ENCODE measurements at regions not wholly inside any gene's neighbourhood (a gene's known extent, or its start where the extent isn't known, plus 50 kb on each side); places are given as distances from the start of the nearest gene placed in this dataset.

DNA sequence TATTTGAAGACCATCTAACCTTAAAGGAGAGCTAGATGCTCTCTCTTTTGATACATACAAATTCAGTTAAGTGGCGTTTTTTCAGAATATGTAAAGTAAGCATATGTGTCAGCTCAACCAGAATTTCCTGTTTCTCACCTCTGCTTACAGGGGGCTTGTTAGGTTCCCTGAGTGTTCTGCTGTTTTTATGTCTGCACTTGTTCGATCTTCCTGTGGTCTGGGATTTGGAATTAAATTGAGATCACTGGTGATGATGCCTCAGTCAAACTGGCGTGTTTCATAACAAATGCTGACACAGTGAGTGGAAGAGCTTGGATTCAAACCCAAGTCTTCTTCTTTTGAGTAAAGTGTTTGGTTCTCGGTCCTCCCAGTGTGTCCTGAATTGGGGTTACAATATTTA, 348.3 kb upstream of the AKR1E2 start:
- Histone ChIP-seq H3K36me3 (no peaks in the 10 kb centered on the region), H3K27me3 (no peaks in the 10 kb centered on the region), H3K27ac (no peak overlapping the region), H3K9me3 (no peaks in the 10 kb centered on the region), H3K4me3 (no peak overlapping the region), H3K4me1 (no peaks in the 10 kb centered on the region)
- TF ChIP-seq, protein P1, sequence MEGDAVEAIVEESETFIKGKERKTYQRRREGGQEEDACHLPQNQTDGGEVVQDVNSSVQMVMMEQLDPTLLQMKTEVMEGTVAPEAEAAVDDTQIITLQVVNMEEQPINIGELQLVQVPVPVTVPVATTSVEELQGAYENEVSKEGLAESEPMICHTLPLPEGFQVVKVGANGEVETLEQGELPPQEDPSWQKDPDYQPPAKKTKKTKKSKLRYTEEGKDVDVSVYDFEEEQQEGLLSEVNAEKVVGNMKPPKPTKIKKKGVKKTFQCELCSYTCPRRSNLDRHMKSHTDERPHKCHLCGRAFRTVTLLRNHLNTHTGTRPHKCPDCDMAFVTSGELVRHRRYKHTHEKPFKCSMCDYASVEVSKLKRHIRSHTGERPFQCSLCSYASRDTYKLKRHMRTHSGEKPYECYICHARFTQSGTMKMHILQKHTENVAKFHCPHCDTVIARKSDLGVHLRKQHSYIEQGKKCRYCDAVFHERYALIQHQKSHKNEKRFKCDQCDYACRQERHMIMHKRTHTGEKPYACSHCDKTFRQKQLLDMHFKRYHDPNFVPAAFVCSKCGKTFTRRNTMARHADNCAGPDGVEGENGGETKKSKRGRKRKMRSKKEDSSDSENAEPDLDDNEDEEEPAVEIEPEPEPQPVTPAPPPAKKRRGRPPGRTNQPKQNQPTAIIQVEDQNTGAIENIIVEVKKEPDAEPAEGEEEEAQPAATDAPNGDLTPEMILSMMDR (IDR thresholded peaks at IDR 0.05) = no peak
- TF ChIP-seq EP300 (IDR thresholded peaks at IDR 0.05; ENCODE audit: low read depth) (no peak), POLR2AphosphoS5 (IDR thresholded peaks at IDR 0.05) (no peak), POLR2A (IDR thresholded peaks at IDR 0.05) (no peak)
- WGBS, 2 donors (ENCODE audit: low coverage in 1 of 2) = 63 to 77% methylated on average over 4 of the region's 4 CpGs
- no peak for DNase-seq
- intact Hi-C loops (cut with DNase I; ENCODE audit: low total_unique reads) (no loop called here), in situ Hi-C loops (cut with MboI; ENCODE audit: low pct_ligation_motif_present in 1 of 4, low pct_unique_long_range_greater_than_20kb in 1 of 4, low sequenced_read_pairs in 3 of 4) (no loop called here)

DNA sequence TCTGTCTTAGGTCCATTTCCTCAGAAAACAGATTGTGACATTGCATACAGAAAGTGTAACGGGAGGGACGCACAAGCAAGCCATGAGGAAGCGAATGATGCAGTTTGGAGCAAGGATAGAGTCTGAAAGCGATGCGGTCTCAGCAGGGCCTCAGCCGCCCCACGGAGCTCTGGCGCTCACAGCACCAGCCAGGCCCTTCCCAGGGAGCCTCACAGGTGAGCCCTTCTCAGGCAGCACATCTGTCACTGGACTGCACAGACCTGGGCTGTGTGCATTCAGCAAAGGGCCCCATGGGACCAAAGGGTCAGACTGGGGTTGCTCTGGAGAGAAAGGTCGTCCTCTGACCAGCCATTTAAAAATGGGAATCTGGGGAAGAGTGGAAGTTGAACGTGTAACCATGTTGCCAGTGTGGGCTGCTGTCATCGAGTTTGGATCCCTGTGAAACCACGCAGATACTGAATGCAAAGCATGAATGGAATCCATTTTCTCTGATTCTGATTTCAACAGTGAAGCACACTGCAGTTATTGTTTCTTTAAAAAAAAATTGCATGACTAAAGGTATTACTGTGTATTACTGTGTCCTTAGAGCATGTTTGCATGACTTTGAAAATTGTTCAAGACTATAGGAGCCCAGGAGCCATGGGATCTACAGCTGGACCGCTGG, 350.0 kb upstream of the AKR1E2 start:
- H3K27me3 ChIP-seq = no peaks in the 10 kb centered on the region
- no peak overlapping the region for H3K4me3 ChIP-seq
- TF ChIP-seq EP300 (IDR thresholded peaks at IDR 0.05; ENCODE audit: low read depth) (no peak), POLR2A (IDR thresholded peaks at IDR 0.05) (no peak), POLR2AphosphoS5 (IDR thresholded peaks at IDR 0.05) (no peak)
- TF ChIP-seq, protein P1 (IDR thresholded peaks at IDR 0.05) = no peak
- in situ Hi-C loops (cut with MboI; ENCODE audit: low pct_ligation_motif_present in 1 of 4, low pct_unique_long_range_greater_than_20kb in 1 of 4, low sequenced_read_pairs in 3 of 4) = no loop called here
- no peak overlapping the region for H3K27ac ChIP-seq
- intact Hi-C loops (cut with DNase I; ENCODE audit: low total_unique reads) = no loop called here
- WGBS, 2 donors (ENCODE audit: low coverage in 1 of 2) = 88 to 89% methylated on average over 9 to 13 of the region's 13 CpGs
- DNase-seq = no peak
- no peaks in the 10 kb centered on the region for H3K4me1 ChIP-seq
- H3K9me3 ChIP-seq = no peaks in the 10 kb centered on the region
- no peaks in the 10 kb centered on the region for H3K36me3 ChIP-seq

DNA sequence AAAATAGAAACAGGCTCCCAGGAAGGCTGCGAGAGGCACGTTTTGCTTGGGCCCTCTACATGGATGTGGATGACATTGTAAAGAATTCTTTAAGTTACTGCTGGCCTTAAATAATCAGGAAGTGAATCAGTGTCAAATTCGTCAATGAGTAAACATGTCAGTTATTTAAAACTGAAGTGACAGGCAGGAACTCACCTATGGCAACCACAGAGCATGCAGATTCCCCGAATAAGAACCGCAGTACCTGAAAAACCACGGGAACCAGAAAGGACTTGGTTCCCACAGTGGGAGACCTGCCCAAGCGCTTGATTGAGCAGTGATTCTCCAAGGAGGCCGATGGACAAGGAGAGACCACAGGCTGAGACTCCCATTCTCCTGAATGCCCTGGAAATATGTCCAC, 351.2 kb upstream of the AKR1E2 start:
- H3K36me3 ChIP-seq = no peaks in the 10 kb centered on the region
- intact Hi-C loops (cut with DNase I; ENCODE audit: low total_unique reads) (no loop called here), in situ Hi-C loops (cut with MboI; ENCODE audit: low pct_ligation_motif_present in 1 of 4, low pct_unique_long_range_greater_than_20kb in 1 of 4, low sequenced_read_pairs in 3 of 4) (no loop called here)
- no peaks in the 10 kb centered on the region for H3K9me3 ChIP-seq
- no peaks in the 10 kb centered on the region for H3K4me1 ChIP-seq
- H3K4me3 ChIP-seq = no peak overlapping the region
- H3K27me3 ChIP-seq = no peaks in the 10 kb centered on the region
- WGBS, 2 donors (ENCODE audit: low coverage in 1 of 2) = 67 to 70% methylated on average over 3 to 8 of the region's 8 CpGs
- TF ChIP-seq EP300 (IDR thresholded peaks at IDR 0.05; ENCODE audit: low read depth) (no peak), POLR2A (IDR thresholded peaks at IDR 0.05) (no peak), POLR2AphosphoS5 (IDR thresholded peaks at IDR 0.05) (no peak)
- TF ChIP-seq, protein P1 (IDR thresholded peaks at IDR 0.05) = no peak
- no peak overlapping the region for H3K27ac ChIP-seq
- DNase-seq = no peak

DNA sequence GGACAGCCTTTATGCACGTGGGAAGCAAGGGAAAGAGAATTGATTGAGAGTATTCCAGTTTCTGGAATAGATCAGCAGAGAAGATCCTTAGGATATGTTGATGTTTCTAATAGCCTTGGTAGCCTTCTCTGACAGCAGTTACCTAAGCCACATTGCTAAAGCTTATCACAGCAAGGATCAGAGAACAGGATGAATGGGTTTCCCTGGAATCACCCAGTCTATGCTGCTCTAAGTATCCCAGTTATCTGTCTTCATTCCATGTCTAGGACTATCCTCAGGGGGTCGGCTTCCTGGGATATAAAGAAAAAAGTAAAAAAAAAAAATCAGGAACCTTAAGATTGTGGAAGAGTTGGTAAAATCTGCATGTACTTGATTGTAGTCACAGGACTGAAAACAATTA, 352.0 kb upstream of the AKR1E2 start:
- no peak overlapping the region for H3K4me3 ChIP-seq
- H3K9me3 ChIP-seq = no peaks in the 10 kb centered on the region
- no peak overlapping the region for H3K27ac ChIP-seq
- intact Hi-C loops (cut with DNase I; ENCODE audit: low total_unique reads) = no loop called here
- H3K36me3 ChIP-seq = no peaks in the 10 kb centered on the region
- DNase-seq = no peak
- H3K27me3 ChIP-seq = no peaks in the 10 kb centered on the region
- H3K4me1 ChIP-seq = no peaks in the 10 kb centered on the region
- WGBS, 2 donors (ENCODE audit: low coverage in 1 of 2) = 84 to 88% methylated on average over 2 of the region's 2 CpGs
- TF ChIP-seq EP300 (IDR thresholded peaks at IDR 0.05; ENCODE audit: low read depth) = no peak
- no peak for TF ChIP-seq POLR2A (IDR thresholded peaks at IDR 0.05)
- TF ChIP-seq POLR2AphosphoS5 (IDR thresholded peaks at IDR 0.05) = no peak
- TF ChIP-seq, protein P1 (IDR thresholded peaks at IDR 0.05) = no peak
- in situ Hi-C loops (cut with MboI; ENCODE audit: low pct_ligation_motif_present in 1 of 4, low pct_unique_long_range_greater_than_20kb in 1 of 4, low sequenced_read_pairs in 3 of 4) = no loop called here
